Myocyte (in vitro differentiated cells): ENCODE measurements at regions not wholly inside any gene's neighbourhood (a gene's known extent, or its start where the extent isn't known, plus 50 kb on each side); places are given as distances from the start of the nearest gene placed in this dataset.
A peak's percentile ranks its signal among the peaks of the same experiment; 100 is the strongest.

Experiments
- DNase-seq: peaks from one replicate; pipeline ENCODE4 v3.0.0-alpha.2; 2012; ENCODE audit warnings: low read depth

- no peak for DNase-seq
Measured at GRCh38 chr4:24637173-24637572, 52.8 kb upstream of the DHX15 start.

DNA sequence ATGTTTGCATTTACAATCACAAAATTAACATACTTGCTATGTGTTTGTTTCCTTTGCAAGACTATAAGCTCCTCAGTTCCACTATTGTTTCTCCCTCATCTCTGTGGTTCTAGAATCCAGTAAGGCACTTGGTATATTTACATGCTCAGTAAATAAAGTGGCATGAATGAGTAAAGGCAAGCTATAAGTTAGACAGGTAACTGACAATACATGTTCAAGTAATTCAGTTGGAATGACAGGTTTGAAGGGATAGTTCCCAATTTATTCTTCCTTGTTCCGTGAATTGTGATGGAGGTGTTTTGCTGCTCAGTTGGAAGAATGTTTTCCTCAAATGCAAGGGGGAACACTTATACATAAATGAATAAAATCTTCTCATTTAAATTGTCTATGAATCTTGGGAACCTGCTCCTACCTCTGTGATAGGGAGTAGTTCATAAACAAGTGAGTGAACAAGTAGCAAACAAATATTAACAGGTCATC lies 54.1 kb upstream of the DHX15 start:
- DNase-seq, result no peak

- no peak for DNase-seq
Measured at GRCh38 chr4:24639714-24640113, 55.4 kb upstream of the DHX15 start.

DNA sequence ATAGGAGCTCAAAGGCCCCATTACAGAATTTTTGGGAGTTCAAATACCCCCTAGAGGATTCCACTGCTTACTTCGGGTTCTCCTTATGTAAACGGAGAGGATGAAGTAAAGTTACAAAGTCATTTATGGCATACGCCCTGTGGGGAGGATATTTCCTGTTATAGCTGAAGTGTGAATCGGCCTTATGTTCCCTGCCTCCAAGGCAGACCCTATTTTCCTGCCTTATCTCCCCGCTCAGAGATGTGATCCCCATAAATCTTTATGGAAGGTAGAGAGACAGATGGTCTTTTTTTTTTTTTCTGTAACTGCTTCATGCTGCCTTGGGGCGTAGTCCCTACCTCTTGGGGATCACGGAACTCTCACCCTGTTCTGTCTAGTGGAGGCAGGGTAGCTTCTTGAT lies 56.0 kb upstream of the DHX15 start:
- DNase-seq, result no peak

DNA sequence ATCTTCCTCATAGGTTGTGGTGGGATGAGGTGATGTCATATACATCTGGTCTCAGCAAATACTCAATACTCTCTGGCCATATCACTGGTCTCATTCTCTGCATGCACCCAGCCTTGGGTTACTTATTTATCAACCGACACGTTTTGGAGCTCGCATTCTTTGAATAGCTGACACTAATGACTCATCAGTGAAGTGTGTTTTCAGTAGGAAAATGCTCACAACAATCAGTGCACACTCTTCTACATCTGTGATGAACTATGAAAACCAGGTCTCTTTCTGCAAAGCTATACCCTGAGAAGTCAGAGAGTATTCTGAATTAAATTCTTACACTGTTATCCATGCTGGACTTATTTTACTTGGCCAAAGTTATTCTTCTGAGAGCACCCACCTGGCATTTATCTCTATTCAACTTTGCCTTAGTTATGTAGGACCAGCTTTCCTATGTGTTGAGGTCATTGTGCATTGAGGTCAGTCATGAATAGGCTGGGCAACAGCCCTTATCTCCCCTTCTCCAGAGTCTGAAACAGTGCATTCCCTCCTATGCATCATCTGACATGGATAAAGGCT lies 58.7 kb upstream of the DHX15 start:
- peak; percentile 13 for DNase-seq

- no peak for DNase-seq
Measured at GRCh38 chr4:24643774-24644520, 59.6 kb upstream of the DHX15 start.

DNA sequence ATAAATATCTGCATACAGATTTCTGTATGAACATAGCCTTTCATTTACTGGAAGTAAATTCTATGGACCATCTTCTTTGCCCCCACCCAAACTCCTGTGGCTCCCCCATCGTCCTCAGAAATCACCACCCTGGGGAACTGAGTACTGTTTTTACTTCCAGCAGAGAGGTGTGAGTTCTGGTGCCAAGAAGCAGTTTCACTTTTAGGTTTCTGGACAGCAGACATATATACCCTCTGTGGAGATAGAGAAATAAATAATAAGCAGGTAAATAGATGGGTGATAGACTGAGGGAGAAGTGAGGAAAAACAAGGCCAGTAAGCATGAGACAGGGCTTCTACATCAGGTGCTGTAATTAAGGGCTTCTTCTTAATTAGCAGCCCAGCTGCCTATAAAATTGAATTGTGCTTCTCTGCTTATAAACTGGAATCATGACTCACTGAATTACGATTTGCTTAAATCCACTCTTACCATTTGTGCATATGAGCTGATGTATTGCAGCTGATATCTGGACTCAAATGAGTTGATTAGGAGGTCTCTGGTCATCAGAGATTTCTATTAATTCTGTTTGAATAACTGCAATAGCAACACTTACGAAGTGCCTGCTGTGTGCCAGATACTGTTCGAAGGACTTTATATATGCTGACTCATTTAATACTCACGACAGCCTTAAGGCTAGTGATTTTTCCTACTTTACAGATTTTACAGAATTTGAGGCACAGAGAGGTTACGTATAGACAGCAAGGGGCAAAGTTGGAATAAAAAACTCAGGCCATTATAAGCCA lies 60.8 kb upstream of the DHX15 start:
- DNase-seq, result no peak

DNA sequence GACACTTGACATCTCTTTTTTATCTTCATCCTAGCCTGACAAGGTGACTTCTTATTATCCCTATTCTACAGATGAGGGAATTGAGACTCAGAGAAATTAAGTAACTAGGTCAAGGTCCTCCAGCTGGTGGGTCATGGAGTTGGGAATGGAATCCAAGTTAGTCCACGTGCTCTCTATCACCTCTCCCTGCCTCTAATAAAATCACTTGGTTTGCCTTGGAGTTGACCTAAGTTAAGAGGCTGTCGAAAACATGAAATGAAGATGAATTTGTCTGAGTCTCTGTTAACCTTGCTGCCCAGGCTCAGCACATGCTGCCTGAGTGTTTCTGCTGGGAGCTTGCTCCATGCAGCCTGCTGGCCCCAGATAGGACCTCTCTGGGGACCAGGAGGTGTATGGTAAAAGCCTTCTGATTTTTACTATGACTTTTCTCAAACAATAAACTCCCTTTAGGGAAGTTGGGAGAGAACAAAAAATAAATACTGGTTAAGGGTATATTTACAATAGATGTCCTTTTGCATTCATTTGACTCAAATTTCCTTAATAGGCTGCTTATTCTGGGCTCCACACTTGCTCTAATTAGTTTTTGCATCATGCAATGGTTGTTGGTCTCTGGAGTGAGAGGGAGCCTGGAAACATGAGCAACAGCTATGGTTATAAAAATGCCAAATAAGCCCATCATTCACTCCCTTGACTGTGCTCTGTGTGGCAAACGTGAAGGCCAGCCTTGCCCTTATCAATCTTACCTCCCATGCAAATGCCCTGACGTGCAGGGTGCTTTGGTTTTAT lies 61.6 kb upstream of the DHX15 start:
- DNase-seq, result no peak

DNA sequence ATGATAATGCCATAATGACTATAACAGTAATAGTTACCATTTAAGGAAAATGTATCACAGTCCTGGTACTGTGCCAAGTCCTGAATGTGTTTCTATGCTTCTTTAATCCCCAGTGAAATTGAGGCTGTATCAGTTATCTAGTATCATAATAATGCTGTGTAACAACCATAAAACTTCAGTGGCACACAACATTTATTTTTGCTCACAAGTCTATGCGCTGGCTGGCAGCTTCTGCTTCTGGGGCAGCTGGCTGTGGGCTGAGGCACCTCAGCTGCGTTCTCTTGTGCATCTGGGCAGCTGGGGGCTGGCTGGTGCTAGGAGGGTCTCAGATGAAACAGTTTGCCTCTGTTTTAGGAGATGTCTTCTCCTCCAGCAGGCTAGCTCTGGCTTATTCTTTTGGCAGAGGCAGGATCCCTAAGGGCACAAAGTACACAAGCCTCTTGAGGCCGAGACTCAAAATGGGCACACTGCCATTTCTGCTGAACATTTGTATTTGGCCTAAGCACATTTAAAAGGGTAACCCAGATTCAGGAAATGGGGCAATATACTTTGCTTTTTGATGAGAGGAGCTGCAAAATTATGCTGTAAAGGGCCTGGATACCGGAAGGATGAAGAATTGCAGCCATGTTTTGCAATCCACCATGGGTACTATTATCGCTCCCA lies 62.6 kb upstream of the DHX15 start:
- DNase-seq, result no peak

- no peak for DNase-seq
Measured at GRCh38 chr4:24650849-24651640, 66.7 kb upstream of the DHX15 start.

- DNase-seq, result no peak
Measured at GRCh38 chr4:24655326-24655725, 71.0 kb upstream of the DHX15 start.

- peak; percentile 19 for DNase-seq
Measured at GRCh38 chr4:24655971-24656370, 71.6 kb upstream of the DHX15 start.

DNA sequence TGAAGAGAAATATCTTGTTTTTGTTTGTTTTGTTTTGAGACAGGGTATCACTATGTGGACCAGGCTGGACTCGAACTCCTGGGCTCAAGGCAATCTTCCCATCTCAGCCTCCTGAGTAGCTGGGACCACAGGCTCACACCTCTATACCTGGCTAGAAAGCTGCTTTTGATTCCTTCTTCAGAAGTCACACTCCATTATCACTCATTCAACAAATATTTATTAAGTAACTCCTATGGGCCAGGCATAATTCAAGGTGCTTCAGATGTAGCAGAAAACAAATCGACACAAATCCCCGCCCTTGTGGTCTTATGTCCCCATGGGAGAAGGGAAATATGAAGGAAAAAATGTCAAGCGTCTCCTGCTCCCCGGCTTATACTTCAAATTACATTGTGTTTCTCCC lies 72.6 kb upstream of the DHX15 start:
- DNase-seq, result no peak

- DNase-seq, result peak; percentile 82
Measured at GRCh38 chr4:24657768-24658617, 73.6 kb upstream of the DHX15 start.

- peak; percentile 73 for DNase-seq
Measured at GRCh38 chr4:24659241-24659961, 75.0 kb upstream of the DHX15 start.

DNA sequence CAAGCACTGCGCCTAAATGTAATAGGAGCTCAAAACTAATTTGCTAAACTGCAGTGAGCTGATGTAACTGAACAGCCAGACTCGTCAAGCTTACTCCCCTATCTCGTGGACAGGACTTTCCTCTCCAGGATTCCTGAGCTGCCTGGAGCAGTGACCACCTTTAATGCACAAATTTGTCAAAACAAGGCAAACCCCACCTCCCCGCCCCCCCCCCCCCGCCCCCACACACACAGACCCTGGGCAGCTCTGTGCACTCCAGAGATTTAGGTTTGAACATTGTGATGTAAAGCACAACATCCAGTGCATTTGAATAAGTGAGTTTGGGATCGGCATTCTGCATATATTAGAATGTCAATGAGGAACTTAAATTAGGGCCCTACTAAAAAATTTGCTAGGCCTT lies 77.7 kb upstream of the DHX15 start:
- no peak for DNase-seq

DNA sequence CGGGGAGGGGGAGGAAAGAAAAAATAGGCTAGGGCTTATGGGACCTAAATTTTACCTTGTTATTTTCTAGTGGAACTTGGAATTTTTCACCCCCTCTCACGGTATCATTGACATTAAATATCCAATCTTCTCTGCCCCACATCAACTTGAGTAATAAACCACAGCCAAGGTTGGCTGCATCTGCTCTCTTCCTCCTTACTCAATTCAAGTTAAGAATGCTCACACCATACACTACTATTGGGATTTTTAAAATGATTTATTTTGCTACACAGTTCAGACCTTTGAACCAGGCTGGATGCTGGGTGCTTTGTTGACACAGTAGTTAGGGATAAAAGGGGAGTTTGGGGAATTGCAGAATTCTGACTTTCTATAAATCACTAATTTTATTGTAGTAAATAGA lies 78.2 kb upstream of the DHX15 start:
- DNase-seq, result no peak

- no peak for DNase-seq
Measured at GRCh38 chr4:24664956-24665355, 80.6 kb upstream of the DHX15 start.

GRCh38 chr4:24666316-24666715 lies 82.0 kb upstream of the DHX15 start:
- DNase-seq, result no peak
